ENCODE measurements at regions not wholly inside any gene's neighbourhood (a gene's known extent, or its start where the extent isn't known, plus 50 kb on each side); places are given as distances from the start of the nearest gene placed in this dataset.

DNA sequence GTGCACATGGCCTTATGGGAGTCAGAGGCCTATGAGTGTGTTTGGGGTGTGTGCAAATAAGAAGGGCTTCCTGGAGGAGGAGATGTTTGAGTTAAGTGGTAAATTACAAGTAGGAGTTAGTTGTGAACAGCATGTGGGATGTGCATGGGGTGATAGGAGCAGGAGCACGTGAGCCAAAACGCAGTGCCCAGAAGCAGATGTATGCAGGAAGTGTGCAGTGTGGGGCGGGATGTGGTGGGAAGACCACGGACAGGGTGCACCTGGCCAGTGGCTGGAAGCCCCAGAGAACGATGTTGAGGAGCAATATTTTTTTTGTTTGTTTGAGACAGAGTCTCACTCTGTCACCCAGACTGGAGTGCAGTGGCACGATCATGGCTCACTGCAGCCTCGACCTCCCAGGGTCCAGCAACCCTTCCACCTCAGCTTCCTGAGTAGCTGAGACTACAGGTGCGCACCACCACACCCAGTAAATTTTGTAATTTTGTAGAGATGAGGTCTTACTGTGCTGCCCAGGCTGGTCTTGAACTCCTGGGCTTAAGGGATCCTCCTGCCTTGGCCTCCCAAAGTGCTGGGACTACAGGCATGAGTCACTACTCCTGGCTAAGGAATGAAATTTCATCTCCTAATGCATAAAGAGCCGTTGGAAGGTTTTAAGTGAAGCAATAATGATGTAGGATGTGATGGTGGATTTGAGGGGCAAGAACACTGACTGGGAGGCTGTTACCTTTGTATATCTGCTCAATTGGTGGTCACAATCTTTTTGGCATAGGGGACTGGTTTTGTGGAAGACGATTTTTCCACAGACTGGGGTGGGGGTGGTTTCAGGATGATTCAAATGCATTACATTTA, 78.4 kb downstream of the LYZL2 start:
- TF ChIP-seq, protein P1, sequence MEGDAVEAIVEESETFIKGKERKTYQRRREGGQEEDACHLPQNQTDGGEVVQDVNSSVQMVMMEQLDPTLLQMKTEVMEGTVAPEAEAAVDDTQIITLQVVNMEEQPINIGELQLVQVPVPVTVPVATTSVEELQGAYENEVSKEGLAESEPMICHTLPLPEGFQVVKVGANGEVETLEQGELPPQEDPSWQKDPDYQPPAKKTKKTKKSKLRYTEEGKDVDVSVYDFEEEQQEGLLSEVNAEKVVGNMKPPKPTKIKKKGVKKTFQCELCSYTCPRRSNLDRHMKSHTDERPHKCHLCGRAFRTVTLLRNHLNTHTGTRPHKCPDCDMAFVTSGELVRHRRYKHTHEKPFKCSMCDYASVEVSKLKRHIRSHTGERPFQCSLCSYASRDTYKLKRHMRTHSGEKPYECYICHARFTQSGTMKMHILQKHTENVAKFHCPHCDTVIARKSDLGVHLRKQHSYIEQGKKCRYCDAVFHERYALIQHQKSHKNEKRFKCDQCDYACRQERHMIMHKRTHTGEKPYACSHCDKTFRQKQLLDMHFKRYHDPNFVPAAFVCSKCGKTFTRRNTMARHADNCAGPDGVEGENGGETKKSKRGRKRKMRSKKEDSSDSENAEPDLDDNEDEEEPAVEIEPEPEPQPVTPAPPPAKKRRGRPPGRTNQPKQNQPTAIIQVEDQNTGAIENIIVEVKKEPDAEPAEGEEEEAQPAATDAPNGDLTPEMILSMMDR (conservative IDR thresholded peaks at IDR 0.05; ENCODE audit: low read length) = no peak
- no peak for TF ChIP-seq EZH2phosphoT487 (IDR thresholded peaks at IDR 0.05; ENCODE audit: borderline replicate concordance)

Measured in Loucy (cell line).